SK-N-SH (cell line): ENCODE measurements at regions not wholly inside any gene's neighbourhood (a gene's known extent, or its start where the extent isn't known, plus 50 kb on each side); places are given as distances from the start of the nearest gene placed in this dataset.

Experiments used
- CTCF ChIA-PET: fragments of 300-600, 350-600 bp; formaldehyde crosslinking; extraction: SDS; loops from one replicate; lab custom pipeline; 2021; lab: Yijun Ruan, JAX
- POLR2A ChIA-PET: fragments of 350-600 bp; sonication (Branson Sonifier 250); formaldehyde crosslinking; extraction: SDS; loops from one replicate; lab custom pipeline; 2020; ENCODE audit warnings: antibody characterized with exemption, inconsistent platforms; lab: Yijun Ruan, JAX
- DNase-seq: peaks from one replicate; pipeline ENCODE4 v3.0.0; 2012
- H2AFZ ChIP-seq: fragments of 200-600 bp; sonication (generic); 2 replicates; pipeline ENCODE4 v1.8.1; 2016; ENCODE audit warnings: antibody characterized with exemption, mild to moderate bottlenecking, low read depth
- H3F3A ChIP-seq: fragments of 200-600 bp; sonication (generic); replicated peaks from 2 replicates; pipeline ENCODE3; 2016; ENCODE audit warnings: antibody characterized with exemption, mild to moderate bottlenecking; ENCODE audit not compliant: insufficient read depth
- H3K27ac ChIP-seq, 2 experiments: fragments of 200-500 bp in 1 of 2; fragments of 200-600 bp in 1 of 2; sonication (Bioruptor generic) in 1 of 2; sonication (generic), shearing (Covaris generic) in 1 of 2; 2 replicates each; pipeline versions ENCODE4 v1.5.1 to v1.6.1; 2014 to 2016; ENCODE audit warnings: low read depth in 2 of 2, inconsistent platforms in 1 of 2, low read length in 1 of 2, mild to moderate bottlenecking in 1 of 2, mixed read lengths in 1 of 2
- H3K27me3 ChIP-seq: fragments of 200-600 bp; sonication (generic), shearing (Covaris generic); 2 replicates; pipeline ENCODE4 v1.6.1; 2016; ENCODE audit warnings: mixed run types; ENCODE audit not compliant: insufficient read depth
- H3K36me3 ChIP-seq, 2 experiments: fragments of 200-500 bp in 1 of 2; fragments of 200-600 bp in 1 of 2; sonication (Bioruptor generic) in 1 of 2; sonication (generic) in 1 of 2; replicated peaks in 1 of 2; 2 replicates each; pipeline versions ENCODE3 to v1.5.1; 2014 to 2016; ENCODE audit warnings: low read length in 1 of 2, mild to moderate bottlenecking in 1 of 2; ENCODE audit not compliant: insufficient read depth in 2 of 2, control insufficient read depth in 1 of 2
- H3K4me1 ChIP-seq, 2 experiments: fragments of 200-500 bp in 1 of 2; fragments of 200-600 bp in 1 of 2; sonication (Bioruptor generic) in 1 of 2; sonication (generic), shearing (Covaris generic) in 1 of 2; 2 replicates each; pipeline versions ENCODE4 v1.5.1 to v1.6.1; 2014 to 2016; ENCODE audit warnings: low read depth in 1 of 2, low read length in 1 of 2, mixed run types in 1 of 2; ENCODE audit not compliant: insufficient read depth in 2 of 2, control insufficient read depth in 1 of 2
- H3K4me2 ChIP-seq: fragments of 200-600 bp; sonication (generic), shearing (Covaris generic); 2 replicates; pipeline ENCODE4 v1.6.1; 2017; ENCODE audit warnings: mixed run types
- H3K4me3 ChIP-seq, 2 experiments: fragments of 200-500 bp in 1 of 2; fragments of 200-600 bp in 1 of 2; sonication (Bioruptor generic) in 1 of 2; sonication (generic), shearing (Covaris generic) in 1 of 2; 2 replicates each; pipeline versions ENCODE4 v1.5.1 to v1.8.1; 2014 to 2016; ENCODE audit warnings: low read depth in 2 of 2, inconsistent platforms in 1 of 2, low read length in 1 of 2, mild to moderate bottlenecking in 1 of 2, mixed read lengths in 1 of 2, moderate library complexity in 1 of 2
- H3K79me2 ChIP-seq: fragments of 200-600 bp; sonication (generic); 2 replicates; pipeline ENCODE4 v1.8.1; 2017; ENCODE audit warnings: mild to moderate bottlenecking; ENCODE audit not compliant: insufficient read depth
- H3K9ac ChIP-seq: fragments of 200-600 bp; sonication (generic); 2 replicates; pipeline ENCODE4 v1.6.1; 2017; ENCODE audit warnings: mixed run types
- H3K9me2 ChIP-seq: fragments of 200-600 bp; sonication (generic); 2 replicates; pipeline ENCODE4 v1.6.1; 2017; ENCODE audit warnings: mixed run types
- H3K9me3 ChIP-seq: fragments of 200-600 bp; sonication (generic); 2 replicates; pipeline ENCODE4 v1.6.1; 2017; ENCODE audit warnings: mixed run types, mild to moderate bottlenecking, moderate library complexity
- H4K20me1 ChIP-seq: fragments of 200-600 bp; sonication (generic); 2 replicates; pipeline ENCODE4 v1.6.1; 2017; ENCODE audit warnings: mild to moderate bottlenecking, mixed run types; ENCODE audit not compliant: insufficient read depth
- ELF1 ChIP-seq: IDR thresholded peaks from 2 replicates; pipeline ENCODE4 v1.4.0; 2012
- EZH2phosphoT487 ChIP-seq: fragments of 200-600 bp; sonication (generic); IDR thresholded peaks from 2 replicates; pipeline ENCODE4 v1.6.1; 2017; ENCODE audit warnings: low read depth, mixed run types, mild to moderate bottlenecking, antibody characterized with exemption, moderate library complexity, borderline replicate concordance
- GATA2 ChIP-seq: sonication (generic); formaldehyde crosslinking; IDR thresholded peaks from 2 replicates; pipeline ENCODE4 v1.5.0; 2020; ENCODE audit warnings: mild to moderate bottlenecking, missing genetic modification reagents
- MXI1 ChIP-seq: IDR thresholded peaks from 2 replicates; pipeline ENCODE4 v1.6.1; 2012; ENCODE audit warnings: mild to moderate bottlenecking, low read depth, low read length, improper control_type of control experiment
- NFIC ChIP-seq: IDR thresholded peaks from 2 replicates; pipeline ENCODE4 v1.4.0; 2012; ENCODE audit warnings: borderline replicate concordance
- NRF1 ChIP-seq: IDR thresholded peaks from 2 replicates; pipeline ENCODE4 v1.6.1; 2012; ENCODE audit warnings: low read depth, mild to moderate bottlenecking, low read length
- RAD21 ChIP-seq: IDR thresholded peaks from 2 replicates; pipeline ENCODE4 v1.6.1; 2012; ENCODE audit warnings: mild to moderate bottlenecking, low read length
- RXRA ChIP-seq: IDR thresholded peaks from 2 replicates; pipeline ENCODE4 v1.4.0; 2012; ENCODE audit warnings: low read depth, mild to moderate bottlenecking, borderline replicate concordance
- SMC3 ChIP-seq: IDR thresholded peaks from 2 replicates; pipeline ENCODE4 v1.6.1; 2012; ENCODE audit warnings: low read depth, low read length, improper control_type of control experiment
- TEAD4 ChIP-seq: IDR thresholded peaks from 2 replicates; pipeline ENCODE4 v1.4.0; 2012; ENCODE audit warnings: mild to moderate bottlenecking, borderline replicate concordance; ENCODE audit not compliant: insufficient read depth
- YY1 ChIP-seq: IDR thresholded peaks from 2 replicates; pipeline ENCODE4 v1.4.0; 2012; ENCODE audit warnings: low read depth, mild to moderate bottlenecking
- WGBS: methylation state at CpG from one replicate; pipeline ENCODE4 v1.1.6; 2017; ENCODE audit warnings: low lambda C conversion rate; 5-methylcytosine and 5-hydroxymethylcytosine counted together
- TF ChIP-seq, protein P1 (sequence below): IDR thresholded peaks from 2 replicates; pipeline ENCODE4 v1.4.0; 2012; ENCODE audit warnings: low read depth, borderline replicate concordance
- TF ChIP-seq, protein P2 (sequence below): fragments of 150-350 bp; IDR thresholded peaks from 2 replicates; pipeline ENCODE4 v1.6.1; 2016; ENCODE audit warnings: mild to moderate bottlenecking, low read depth, low read length
- TF ChIP-seq, protein P3 (sequence below): IDR thresholded peaks from 2 replicates; pipeline ENCODE4 v1.4.0; 2012; ENCODE audit warnings: low read depth
- TF ChIP-seq, protein P4 (sequence below): IDR thresholded peaks from 2 replicates; pipeline ENCODE4; 2012
- TF ChIP-seq, protein P5 (sequence below): IDR thresholded peaks from 2 replicates; pipeline ENCODE4 v1.6.1; 2012; ENCODE audit warnings: mild to moderate bottlenecking, low read depth, low read length, moderate library complexity
- TF ChIP-seq, protein P6 (sequence below): fragments of 200-600 bp; sonication (generic); IDR thresholded peaks from 2 replicates; pipeline ENCODE4 v1.6.1; 2017; ENCODE audit warnings: antibody characterized with exemption, mild to moderate bottlenecking, moderate library complexity

DNA sequence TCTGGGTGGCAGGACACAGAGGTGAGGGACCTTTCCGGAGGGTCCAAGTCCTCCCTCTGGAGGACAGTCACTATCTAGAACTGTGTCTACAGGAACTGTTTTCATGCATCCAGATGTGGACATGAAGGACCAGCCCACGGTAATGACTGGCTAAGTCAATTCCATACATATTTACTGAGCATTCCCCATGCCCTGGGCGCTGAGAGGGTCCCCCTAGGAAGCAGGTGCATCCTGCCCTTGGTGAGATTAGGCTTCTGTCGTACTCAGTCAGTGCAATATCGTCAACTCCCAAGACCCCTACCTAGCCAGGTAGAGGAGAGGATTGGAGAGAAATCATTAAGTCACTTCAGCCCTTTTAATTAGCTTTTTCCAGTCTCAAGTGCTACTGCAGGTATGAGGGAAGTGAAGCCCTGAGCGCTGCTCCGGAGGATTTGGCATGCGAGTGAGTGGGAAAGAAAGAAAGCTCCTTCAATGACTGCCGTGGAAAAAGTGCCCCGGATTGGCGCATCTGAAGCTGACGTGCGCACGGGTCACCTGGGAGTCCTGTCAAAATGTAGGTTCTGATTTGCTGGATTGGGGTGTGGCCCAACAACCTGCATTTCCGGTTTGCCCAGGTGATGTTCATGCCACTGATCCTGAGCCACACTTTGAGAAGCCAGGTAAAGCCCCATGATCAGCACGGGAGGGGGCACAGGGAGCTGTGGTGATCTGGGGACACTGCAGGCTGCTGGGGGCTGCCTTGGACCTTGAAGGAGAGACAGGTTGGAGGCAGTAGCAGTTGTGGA lies 367.4 kb upstream of the TNRC6C start:
- Histone ChIP-seq H2AFZ (no peak overlapping the region), H3K4me3 (no peak overlapping the region), H3K9me3 (no peaks in the 10 kb centered on the region), H3K9ac (no peak overlapping the region), H3K27me3 (peaks cover 41% of the 10 kb centered on the region), H3F3A (no peaks in the 10 kb centered on the region)
- 63% methylated on average over 15 of the region's 16 CpGs for WGBS
- CTCF ChIA-PET, result interaction anchor here (1.0 to 1.5 kb wide), 2 partner anchors 35 to 161 kb away, joined by 3 to 4 read pairs; no protein-coding TSS in a partner anchor
- POLR2A ChIA-PET, result interaction anchor here (0.8 kb wide), 1 partner anchor 14 kb away, joined by 3 read pairs; no protein-coding TSS in a partner anchor
- TF ChIP-seq YY1, result no peak
- no peak for TF ChIP-seq ELF1
- TF ChIP-seq, protein P1, sequence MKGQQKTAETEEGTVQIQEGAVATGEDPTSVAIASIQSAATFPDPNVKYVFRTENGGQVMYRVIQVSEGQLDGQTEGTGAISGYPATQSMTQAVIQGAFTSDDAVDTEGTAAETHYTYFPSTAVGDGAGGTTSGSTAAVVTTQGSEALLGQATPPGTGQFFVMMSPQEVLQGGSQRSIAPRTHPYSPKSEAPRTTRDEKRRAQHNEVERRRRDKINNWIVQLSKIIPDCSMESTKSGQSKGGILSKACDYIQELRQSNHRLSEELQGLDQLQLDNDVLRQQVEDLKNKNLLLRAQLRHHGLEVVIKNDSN, result no peak
- TF ChIP-seq GATA2 (CRISPR knock-in tag), result no peak
- TF ChIP-seq, protein P2, sequence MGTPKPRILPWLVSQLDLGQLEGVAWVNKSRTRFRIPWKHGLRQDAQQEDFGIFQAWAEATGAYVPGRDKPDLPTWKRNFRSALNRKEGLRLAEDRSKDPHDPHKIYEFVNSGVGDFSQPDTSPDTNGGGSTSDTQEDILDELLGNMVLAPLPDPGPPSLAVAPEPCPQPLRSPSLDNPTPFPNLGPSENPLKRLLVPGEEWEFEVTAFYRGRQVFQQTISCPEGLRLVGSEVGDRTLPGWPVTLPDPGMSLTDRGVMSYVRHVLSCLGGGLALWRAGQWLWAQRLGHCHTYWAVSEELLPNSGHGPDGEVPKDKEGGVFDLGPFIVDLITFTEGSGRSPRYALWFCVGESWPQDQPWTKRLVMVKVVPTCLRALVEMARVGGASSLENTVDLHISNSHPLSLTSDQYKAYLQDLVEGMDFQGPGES, result no peak
- TF ChIP-seq RAD21, result no peak; the same call in 1 of the 2 replicates
- TF ChIP-seq, protein P3, sequence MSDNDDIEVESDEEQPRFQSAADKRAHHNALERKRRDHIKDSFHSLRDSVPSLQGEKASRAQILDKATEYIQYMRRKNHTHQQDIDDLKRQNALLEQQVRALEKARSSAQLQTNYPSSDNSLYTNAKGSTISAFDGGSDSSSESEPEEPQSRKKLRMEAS, result no peak
- TF ChIP-seq NFIC, result no peak
- TF ChIP-seq TEAD4, result no peak
- TF ChIP-seq, protein P4, sequence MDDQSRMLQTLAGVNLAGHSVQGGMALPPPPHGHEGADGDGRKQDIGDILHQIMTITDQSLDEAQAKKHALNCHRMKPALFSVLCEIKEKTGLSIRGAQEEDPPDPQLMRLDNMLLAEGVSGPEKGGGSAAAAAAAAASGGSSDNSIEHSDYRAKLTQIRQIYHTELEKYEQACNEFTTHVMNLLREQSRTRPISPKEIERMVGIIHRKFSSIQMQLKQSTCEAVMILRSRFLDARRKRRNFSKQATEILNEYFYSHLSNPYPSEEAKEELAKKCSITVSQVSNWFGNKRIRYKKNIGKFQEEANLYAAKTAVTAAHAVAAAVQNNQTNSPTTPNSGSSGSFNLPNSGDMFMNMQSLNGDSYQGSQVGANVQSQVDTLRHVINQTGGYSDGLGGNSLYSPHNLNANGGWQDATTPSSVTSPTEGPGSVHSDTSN, result no peak
- no peak for TF ChIP-seq MXI1
- no peak for TF ChIP-seq NRF1
- no peak for TF ChIP-seq RXRA
- no peak for TF ChIP-seq EZH2phosphoT487
- no peak for TF ChIP-seq SMC3
- TF ChIP-seq, protein P5, sequence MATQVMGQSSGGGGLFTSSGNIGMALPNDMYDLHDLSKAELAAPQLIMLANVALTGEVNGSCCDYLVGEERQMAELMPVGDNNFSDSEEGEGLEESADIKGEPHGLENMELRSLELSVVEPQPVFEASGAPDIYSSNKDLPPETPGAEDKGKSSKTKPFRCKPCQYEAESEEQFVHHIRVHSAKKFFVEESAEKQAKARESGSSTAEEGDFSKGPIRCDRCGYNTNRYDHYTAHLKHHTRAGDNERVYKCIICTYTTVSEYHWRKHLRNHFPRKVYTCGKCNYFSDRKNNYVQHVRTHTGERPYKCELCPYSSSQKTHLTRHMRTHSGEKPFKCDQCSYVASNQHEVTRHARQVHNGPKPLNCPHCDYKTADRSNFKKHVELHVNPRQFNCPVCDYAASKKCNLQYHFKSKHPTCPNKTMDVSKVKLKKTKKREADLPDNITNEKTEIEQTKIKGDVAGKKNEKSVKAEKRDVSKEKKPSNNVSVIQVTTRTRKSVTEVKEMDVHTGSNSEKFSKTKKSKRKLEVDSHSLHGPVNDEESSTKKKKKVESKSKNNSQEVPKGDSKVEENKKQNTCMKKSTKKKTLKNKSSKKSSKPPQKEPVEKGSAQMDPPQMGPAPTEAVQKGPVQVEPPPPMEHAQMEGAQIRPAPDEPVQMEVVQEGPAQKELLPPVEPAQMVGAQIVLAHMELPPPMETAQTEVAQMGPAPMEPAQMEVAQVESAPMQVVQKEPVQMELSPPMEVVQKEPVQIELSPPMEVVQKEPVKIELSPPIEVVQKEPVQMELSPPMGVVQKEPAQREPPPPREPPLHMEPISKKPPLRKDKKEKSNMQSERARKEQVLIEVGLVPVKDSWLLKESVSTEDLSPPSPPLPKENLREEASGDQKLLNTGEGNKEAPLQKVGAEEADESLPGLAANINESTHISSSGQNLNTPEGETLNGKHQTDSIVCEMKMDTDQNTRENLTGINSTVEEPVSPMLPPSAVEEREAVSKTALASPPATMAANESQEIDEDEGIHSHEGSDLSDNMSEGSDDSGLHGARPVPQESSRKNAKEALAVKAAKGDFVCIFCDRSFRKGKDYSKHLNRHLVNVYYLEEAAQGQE, result no peak
- TF ChIP-seq, protein P6, sequence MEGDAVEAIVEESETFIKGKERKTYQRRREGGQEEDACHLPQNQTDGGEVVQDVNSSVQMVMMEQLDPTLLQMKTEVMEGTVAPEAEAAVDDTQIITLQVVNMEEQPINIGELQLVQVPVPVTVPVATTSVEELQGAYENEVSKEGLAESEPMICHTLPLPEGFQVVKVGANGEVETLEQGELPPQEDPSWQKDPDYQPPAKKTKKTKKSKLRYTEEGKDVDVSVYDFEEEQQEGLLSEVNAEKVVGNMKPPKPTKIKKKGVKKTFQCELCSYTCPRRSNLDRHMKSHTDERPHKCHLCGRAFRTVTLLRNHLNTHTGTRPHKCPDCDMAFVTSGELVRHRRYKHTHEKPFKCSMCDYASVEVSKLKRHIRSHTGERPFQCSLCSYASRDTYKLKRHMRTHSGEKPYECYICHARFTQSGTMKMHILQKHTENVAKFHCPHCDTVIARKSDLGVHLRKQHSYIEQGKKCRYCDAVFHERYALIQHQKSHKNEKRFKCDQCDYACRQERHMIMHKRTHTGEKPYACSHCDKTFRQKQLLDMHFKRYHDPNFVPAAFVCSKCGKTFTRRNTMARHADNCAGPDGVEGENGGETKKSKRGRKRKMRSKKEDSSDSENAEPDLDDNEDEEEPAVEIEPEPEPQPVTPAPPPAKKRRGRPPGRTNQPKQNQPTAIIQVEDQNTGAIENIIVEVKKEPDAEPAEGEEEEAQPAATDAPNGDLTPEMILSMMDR, result no peak
- TF ChIP-seq, all 33 proteins: peak for 0
- H3K4me1 ChIP-seq, result peaks cover 0 to 26% of the 10 kb centered on the region in 2 experiments; a peak in 2 of 4 replicates
- no peaks in the 10 kb centered on the region for H4K20me1 ChIP-seq
- no peak overlapping the region for H3K4me2 ChIP-seq
- H3K36me3 ChIP-seq, result no peaks in the 10 kb centered on the region
- no peaks in the 10 kb centered on the region for H3K9me2 ChIP-seq
- no peak for DNase-seq
- no peak overlapping the region; a peak in 1 of 4 replicates for H3K27ac ChIP-seq
- no peaks in the 10 kb centered on the region for H3K79me2 ChIP-seq
